ENCODE measurements at regions not wholly inside any gene's neighbourhood (a gene's known extent, or its start where the extent isn't known, plus 50 kb on each side); places are given as distances from the start of the nearest gene placed in this dataset.

DNA sequence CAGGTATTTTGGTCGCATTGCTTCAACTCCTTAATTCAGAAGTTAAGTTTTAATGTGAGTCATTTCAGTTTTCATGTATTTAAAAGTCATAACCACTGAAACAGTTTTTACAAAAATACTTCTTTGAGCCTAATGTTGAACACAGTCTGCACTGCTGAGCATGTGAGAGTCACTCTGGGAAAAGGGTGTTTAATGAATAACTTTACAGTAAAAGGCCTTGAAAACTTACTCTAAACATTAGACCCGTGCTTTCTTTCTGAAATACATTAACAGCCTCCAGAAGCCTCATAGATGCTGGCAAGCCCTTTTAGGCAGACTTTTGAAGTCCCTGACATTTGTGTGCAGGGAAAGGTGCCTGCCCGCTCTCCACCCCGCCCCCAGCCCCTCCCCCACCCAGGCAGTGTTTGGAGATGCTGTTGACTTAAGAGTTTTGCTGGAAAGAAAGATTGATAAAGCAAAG is 68.9 kb upstream of the NR2F2 start:
- TF ChIP-seq CTCF (IDR thresholded peaks at IDR 0.05; ENCODE audit: borderline replicate concordance, control extremely low read depth, extremely low read depth, insufficient read depth, missing control alignments), result no peak
- in situ Hi-C loops (cut with MboI; ENCODE audit: low sequenced_read_pairs, unreplicated experiment), result no loop called here
- DNase-seq (ENCODE audit: low spot score), result no peak

- DNase-seq (ENCODE audit: low spot score), result no peak
- no peak for TF ChIP-seq CTCF (IDR thresholded peaks at IDR 0.05; ENCODE audit: borderline replicate concordance, control extremely low read depth, extremely low read depth, insufficient read depth, missing control alignments)
- in situ Hi-C loops (cut with MboI; ENCODE audit: low sequenced_read_pairs, unreplicated experiment), result no loop called here
Measured at GRCh38 chr15:96262097-96262496, 68.4 kb upstream of the NR2F2 start.

DNA sequence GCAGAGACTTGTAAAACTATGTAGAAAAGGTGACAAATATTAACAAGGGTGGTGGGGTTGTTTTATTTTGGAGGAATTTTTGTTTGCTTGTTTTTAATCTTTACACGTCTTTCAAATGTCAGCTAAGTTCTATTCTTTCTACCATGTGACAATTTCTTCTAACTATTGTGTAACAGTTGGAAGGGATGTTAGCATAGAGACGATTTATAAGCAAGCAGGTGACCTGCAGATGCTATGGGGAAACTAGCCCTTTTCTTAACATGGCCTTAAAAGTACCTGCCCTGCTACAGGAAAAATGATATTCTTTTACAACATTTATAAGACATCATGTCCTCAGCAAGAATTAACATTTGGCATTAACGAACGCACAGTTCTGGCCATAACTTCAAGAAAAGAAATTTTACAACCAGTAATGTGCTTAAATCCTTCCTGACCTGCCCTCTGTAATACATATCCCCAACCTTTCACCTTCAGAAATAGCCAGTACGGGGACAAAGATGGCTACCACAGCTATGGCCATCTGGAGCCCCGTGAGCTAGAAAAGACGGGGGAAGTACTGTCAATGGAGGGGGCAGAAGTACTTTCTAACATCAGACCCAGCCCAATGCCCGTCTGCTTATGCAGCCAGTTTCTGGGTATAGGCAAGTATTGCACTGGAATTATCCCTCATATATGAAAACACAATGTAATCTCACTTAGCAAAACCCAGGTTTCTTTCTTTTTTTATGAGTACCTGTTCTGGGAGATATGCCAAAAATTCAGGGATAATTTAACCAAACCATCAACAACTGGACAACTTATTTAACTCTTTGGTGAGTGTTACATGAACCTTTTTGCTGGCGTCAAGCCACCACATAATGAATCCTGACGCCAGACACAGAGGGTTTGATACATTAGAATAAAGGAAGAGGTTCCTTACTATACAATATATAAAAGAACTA is 67.7 kb upstream of the NR2F2 start:
- in situ Hi-C loops (cut with MboI; ENCODE audit: low sequenced_read_pairs, unreplicated experiment), result no loop called here
- no peak for DNase-seq (ENCODE audit: low spot score)
- TF ChIP-seq CTCF (IDR thresholded peaks at IDR 0.05; ENCODE audit: borderline replicate concordance, control extremely low read depth, extremely low read depth, insufficient read depth, missing control alignments), result no peak

GRCh38 chr15:96264351-96264798 is 66.1 kb upstream of the NR2F2 start:
- in situ Hi-C loops (cut with MboI; ENCODE audit: low sequenced_read_pairs, unreplicated experiment), result no loop called here

GRCh38 chr15:96264801-96265515 is 65.5 kb upstream of the NR2F2 start:
- no peak for TF ChIP-seq CTCF (IDR thresholded peaks at IDR 0.05; ENCODE audit: borderline replicate concordance, control extremely low read depth, extremely low read depth, insufficient read depth, missing control alignments)
- no peak for DNase-seq (ENCODE audit: low spot score)
- in situ Hi-C loops (cut with MboI; ENCODE audit: low sequenced_read_pairs, unreplicated experiment), result no loop called here

More at GRCh38 chr15:96264351-96264798, 66.1 kb upstream of the NR2F2 start:
- TF ChIP-seq CTCF (IDR thresholded peaks at IDR 0.05; ENCODE audit: borderline replicate concordance, control extremely low read depth, extremely low read depth, insufficient read depth, missing control alignments), result no peak
- no peak for DNase-seq (ENCODE audit: low spot score)

- in situ Hi-C loops (cut with MboI; ENCODE audit: low sequenced_read_pairs, unreplicated experiment), result no loop called here
- DNase-seq (ENCODE audit: low spot score), result no peak
- no peak for TF ChIP-seq CTCF (IDR thresholded peaks at IDR 0.05; ENCODE audit: borderline replicate concordance, control extremely low read depth, extremely low read depth, insufficient read depth, missing control alignments)
Measured at GRCh38 chr15:96266456-96266855, 64.0 kb upstream of the NR2F2 start.
